ENCODE measurements at regions not wholly inside any gene's neighbourhood (a gene's known extent, or its start where the extent isn't known, plus 50 kb on each side); places are given as distances from the start of the nearest gene placed in this dataset.

GRCh38 chr5:21087766-21088165, 1099.8 kb upstream of the CDH18 start (continued):
- TF ChIP-seq KLF16 (tag by site-specific recombination; IDR thresholded peaks at IDR 0.05) (no peak), ZNF529 (tag by site-specific recombination; IDR thresholded peaks at IDR 0.05; ENCODE audit: insufficient replicate concordance) (no peak), ZNF2 (tag by site-specific recombination; IDR thresholded peaks at IDR 0.05) (no peak), FEZF1 (tag by site-specific recombination; IDR thresholded peaks at IDR 0.05) (no peak), ZNF645 (tag by site-specific recombination; IDR thresholded peaks at IDR 0.05) (no peak)

GRCh38 chr5:21085791-21086190, 1097.8 kb upstream of the CDH18 start:
- POLR2A ChIA-PET, result no interaction called here
- CTCF ChIA-PET, result no interaction called here
- H3K4me1 ChIP-seq (ENCODE audit: control insufficient read depth, insufficient read depth, low read length), result no peaks in the 10 kb centered on the region

GRCh38 chr5:21071986-21072385, 1084.0 kb upstream of the CDH18 start:
- POLR2A ChIA-PET, result no interaction called here
- Histone ChIP-seq H3K36me3 (ENCODE audit: control insufficient read depth in 2 of 2, insufficient read depth in 1 of 2, low read length in 2 of 2) (no peaks in the 10 kb centered on the region), H3K4me3 (ENCODE audit: low read depth, low read length) (no peak overlapping the region), H3K4me1 (ENCODE audit: control insufficient read depth, insufficient read depth, low read length) (no peaks in the 10 kb centered on the region), H3K27ac (ENCODE audit: extremely low read depth, low read depth, low read length) (no peak overlapping the region), H3K9me3 (ENCODE audit: control insufficient read depth, insufficient read depth, low read depth, low read length) (no peaks in the 10 kb centered on the region)
- CTCF ChIA-PET, result no interaction called here
- TF ChIP-seq ZNF23 (tag by site-specific recombination; IDR thresholded peaks at IDR 0.05; ENCODE audit: borderline replicate concordance), result no peak
- no peak for TF ChIP-seq ZNF221 (tag by site-specific recombination; IDR thresholded peaks at IDR 0.05; ENCODE audit: borderline replicate concordance)
- TF ChIP-seq HOXD13 (CRISPR knock-in tag; IDR thresholded peaks at IDR 0.05; ENCODE audit: borderline replicate concordance), result no peak
- TF ChIP-seq HOXA7 (CRISPR knock-in tag; IDR thresholded peaks at IDR 0.05; ENCODE audit: borderline replicate concordance), result no peak
- TF ChIP-seq ZNF239 (tag by site-specific recombination; IDR thresholded peaks at IDR 0.05), result no peak
- TF ChIP-seq ZSCAN4 (tag by site-specific recombination; IDR thresholded peaks at IDR 0.05), result no peak
- TF ChIP-seq ZNF501 (tag by site-specific recombination; IDR thresholded peaks at IDR 0.05), result no peak
- no peak for TF ChIP-seq KLF17 (tag by site-specific recombination; IDR thresholded peaks at IDR 0.05)
- no peak for TF ChIP-seq INSM2 (tag by site-specific recombination; IDR thresholded peaks at IDR 0.05)
- no peak for TF ChIP-seq ZNF660 (tag by site-specific recombination; IDR thresholded peaks at IDR 0.05)
- TF ChIP-seq ZNF76 (tag by site-specific recombination; IDR thresholded peaks at IDR 0.05; ENCODE audit: borderline replicate concordance, low read depth), result no peak
- TF ChIP-seq ZEB2 (tag by site-specific recombination; IDR thresholded peaks at IDR 0.05), result no peak

More at GRCh38 chr5:21085791-21086190, 1097.8 kb upstream of the CDH18 start:
- no peak for TF ChIP-seq HIC1 (tag by site-specific recombination; IDR thresholded peaks at IDR 0.05)
- no peak for TF ChIP-seq ZNF555 (tag by site-specific recombination; conservative IDR thresholded peaks at IDR 0.05)
- no peak for TF ChIP-seq ZBTB8A (tag by site-specific recombination; IDR thresholded peaks at IDR 0.05)
- TF ChIP-seq ZFP37 (tag by site-specific recombination; IDR thresholded peaks at IDR 0.05), result no peak
- no peak for TF ChIP-seq ZBTB44 (tag by site-specific recombination; IDR thresholded peaks at IDR 0.05)
- no peak for TF ChIP-seq ZNF830 (tag by site-specific recombination; IDR thresholded peaks at IDR 0.05; ENCODE audit: low read depth)
- no peak for TF ChIP-seq KLF16 (tag by site-specific recombination; IDR thresholded peaks at IDR 0.05)
- no peaks in the 10 kb centered on the region for H3K9me3 ChIP-seq (ENCODE audit: control insufficient read depth, insufficient read depth, low read depth, low read length)
- no peak overlapping the region for H3K27ac ChIP-seq (ENCODE audit: extremely low read depth, low read depth, low read length)
- no peak overlapping the region for H3K4me3 ChIP-seq (ENCODE audit: low read depth, low read length)
- H3K36me3 ChIP-seq (ENCODE audit: control insufficient read depth in 2 of 2, insufficient read depth in 1 of 2, low read length in 2 of 2), result no peaks in the 10 kb centered on the region
